ENCODE measurements at regions not wholly inside any gene's neighbourhood (a gene's known extent, or its start where the extent isn't known, plus 50 kb on each side); places are given as distances from the start of the nearest gene placed in this dataset.

DNA sequence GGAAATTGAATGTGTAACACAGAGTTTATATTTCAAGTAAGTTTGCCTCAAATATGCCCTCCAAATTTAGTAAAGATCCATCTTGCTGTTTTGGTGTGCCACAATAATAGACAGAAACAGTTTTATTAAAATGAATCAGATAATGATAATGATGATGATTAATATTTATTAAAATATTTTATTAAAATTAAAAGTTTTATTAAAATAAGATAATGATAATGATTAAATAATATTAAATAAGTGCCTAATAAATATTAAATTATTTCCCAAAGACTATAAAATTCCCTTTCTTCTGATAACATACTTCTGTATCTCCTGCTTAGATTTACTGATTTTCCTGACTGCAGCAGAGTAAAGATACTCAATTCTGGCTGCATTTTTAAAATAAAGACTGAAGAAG lies 134.5 kb downstream of the PRDM13 start:
- no peaks in the 10 kb centered on the region for H3K9me3 ChIP-seq (ENCODE audit: control insufficient read depth, low read length)
- no peak for ATAC-seq
- H3K27me3 ChIP-seq (ENCODE audit: control insufficient read depth, insufficient read depth), result peaks cover 2% of the 10 kb centered on the region
- no peak overlapping the region for H3K4me3 ChIP-seq (ENCODE audit: low read length)
- intact Hi-C loops (cut with DNase I), result loop anchor here in 3 of 4 donors (10.0 kb wide), 2 partner anchors 146 to 276 kb away; no protein-coding TSS in a partner anchor
- H3K4me1 ChIP-seq (ENCODE audit: control insufficient read depth, insufficient read depth, low read length), result no peaks in the 10 kb centered on the region
- no peak overlapping the region for H3K27ac ChIP-seq (ENCODE audit: low read length)
- no peak for DNase-seq

- WGBS, result 78% methylated on average over 2 of the region's 2 CpGs
- no peaks in the 10 kb centered on the region for H3K9me3 ChIP-seq (ENCODE audit: control insufficient read depth, low read length)
Measured at GRCh38 chr6:99743647-99744046, 137.0 kb downstream of the PRDM13 start.

GRCh38 chr6:99745651-99746050 lies 139.0 kb downstream of the PRDM13 start:
- DNase-seq (no peak), ATAC-seq (no peak)
- Histone ChIP-seq H3K27me3 (ENCODE audit: control insufficient read depth, insufficient read depth) (no peaks in the 10 kb centered on the region), H3K9me3 (ENCODE audit: control insufficient read depth, low read length) (no peaks in the 10 kb centered on the region), H3K4me1 (ENCODE audit: control insufficient read depth, insufficient read depth, low read length) (no peaks in the 10 kb centered on the region), H3K27ac (ENCODE audit: low read length) (no peak overlapping the region), H3K4me3 (ENCODE audit: low read length) (no peak overlapping the region)
- intact Hi-C loops (cut with DNase I), result loop anchor here (5.0 to 10.0 kb wide), 3 partner anchors 151 to 281 kb away; no protein-coding TSS in a partner anchor
- 27% methylated on average over 2 of the region's 2 CpGs for WGBS

More at GRCh38 chr6:99743647-99744046, 137.0 kb downstream of the PRDM13 start:
- ATAC-seq (no peak), DNase-seq (no peak)
- intact Hi-C loops (cut with DNase I), result loop anchor here in 3 of 4 donors (10.0 kb wide), 2 partner anchors 149 to 279 kb away; no protein-coding TSS in a partner anchor
- peaks cover 2% of the 10 kb centered on the region for H3K27me3 ChIP-seq (ENCODE audit: control insufficient read depth, insufficient read depth)
- H3K27ac ChIP-seq (ENCODE audit: low read length), result no peak overlapping the region
- H3K4me3 ChIP-seq (ENCODE audit: low read length), result no peak overlapping the region
- no peaks in the 10 kb centered on the region for H3K4me1 ChIP-seq (ENCODE audit: control insufficient read depth, insufficient read depth, low read length)

- no peak overlapping the region for H3K4me3 ChIP-seq (ENCODE audit: low read length)
- 0% methylated on average over 6 of the region's 6 CpGs for WGBS
- H3K9me3 ChIP-seq (ENCODE audit: control insufficient read depth, low read length), result no peaks in the 10 kb centered on the region
- intact Hi-C loops (cut with DNase I), result loop anchor here (5.0 to 10.0 kb wide), 3 partner anchors 152 to 282 kb away; no protein-coding TSS in a partner anchor
- H3K4me1 ChIP-seq (ENCODE audit: control insufficient read depth, insufficient read depth, low read length), result no peaks in the 10 kb centered on the region
- peak; percentile 16 to 37 (median 34) for DNase-seq
- H3K27me3 ChIP-seq (ENCODE audit: control insufficient read depth, insufficient read depth), result no peaks in the 10 kb centered on the region
- no peak overlapping the region for H3K27ac ChIP-seq (ENCODE audit: low read length)
- ATAC-seq, result peak; percentile 71 to 79
Measured at GRCh38 chr6:99746261-99746895, 139.7 kb downstream of the PRDM13 start.

DNA sequence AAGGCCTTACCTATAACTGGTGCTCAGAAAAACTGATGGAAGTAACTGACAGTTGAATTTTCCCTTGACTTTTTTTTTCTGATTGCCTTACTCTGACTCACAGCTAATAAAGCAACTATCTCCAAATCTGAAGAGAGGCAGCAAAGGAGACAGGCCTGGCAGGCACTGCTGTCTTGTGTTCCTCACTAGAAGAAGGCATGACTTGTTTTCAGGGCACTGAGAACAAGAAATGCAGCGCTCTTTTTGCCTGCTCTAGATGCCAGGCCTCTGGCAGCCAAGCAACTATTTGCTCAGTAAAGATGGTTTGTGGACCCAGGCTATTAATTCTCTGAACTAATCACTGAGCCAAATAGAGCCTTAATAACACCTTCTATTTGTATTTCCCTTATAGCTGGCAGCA lies 155.1 kb downstream of the PRDM13 start:
- no peaks in the 10 kb centered on the region for H3K9me3 ChIP-seq (ENCODE audit: control insufficient read depth, low read length)
- no peaks in the 10 kb centered on the region for H3K27me3 ChIP-seq (ENCODE audit: control insufficient read depth, insufficient read depth)
- no peak for ATAC-seq
- 69% methylated on average over 1 of the region's 1 CpG for WGBS
- no peak overlapping the region for H3K27ac ChIP-seq (ENCODE audit: low read length)
- no peaks in the 10 kb centered on the region for H3K4me1 ChIP-seq (ENCODE audit: control insufficient read depth, insufficient read depth, low read length)
- no peak overlapping the region for H3K4me3 ChIP-seq (ENCODE audit: low read length)
- intact Hi-C loops (cut with DNase I), result no loop called here
- no peak for DNase-seq

GRCh38 chr6:99768166-99768565 lies 161.5 kb downstream of the PRDM13 start:
- Histone ChIP-seq H3K4me3 (ENCODE audit: low read length) (no peak overlapping the region), H3K4me1 (ENCODE audit: control insufficient read depth, insufficient read depth, low read length) (no peaks in the 10 kb centered on the region), H3K27me3 (ENCODE audit: control insufficient read depth, insufficient read depth) (no peaks in the 10 kb centered on the region), H3K27ac (ENCODE audit: low read length) (no peak overlapping the region), H3K9me3 (ENCODE audit: control insufficient read depth, low read length) (no peaks in the 10 kb centered on the region)
- intact Hi-C loops (cut with DNase I), result no loop called here
- no peak for ATAC-seq
- no peak for DNase-seq
- 78% methylated on average over 1 of the region's 1 CpG for WGBS

GRCh38 chr6:99779631-99780555 lies 173.3 kb downstream of the PRDM13 start:
- no peak overlapping the region for H3K27ac ChIP-seq (ENCODE audit: low read length)
- WGBS, result 86% methylated on average over 9 of the region's 9 CpGs
- no peak overlapping the region for H3K4me3 ChIP-seq (ENCODE audit: low read length)
- DNase-seq (peak in 1 of 3 donors; percentile 35), ATAC-seq (no peak)
- H3K27me3 ChIP-seq (ENCODE audit: control insufficient read depth, insufficient read depth), result no peaks in the 10 kb centered on the region
- intact Hi-C loops (cut with DNase I), result no loop called here
- no peaks in the 10 kb centered on the region for H3K4me1 ChIP-seq (ENCODE audit: control insufficient read depth, insufficient read depth, low read length)
- no peaks in the 10 kb centered on the region for H3K9me3 ChIP-seq (ENCODE audit: control insufficient read depth, low read length)

- no peaks in the 10 kb centered on the region for H3K27me3 ChIP-seq (ENCODE audit: control insufficient read depth, insufficient read depth)
- H3K4me3 ChIP-seq (ENCODE audit: low read length), result no peak overlapping the region
- no peaks in the 10 kb centered on the region for H3K4me1 ChIP-seq (ENCODE audit: control insufficient read depth, insufficient read depth, low read length)
- 89% methylated on average over 3 of the region's 3 CpGs for WGBS
- intact Hi-C loops (cut with DNase I), result no loop called here
- no peak for ATAC-seq
- H3K27ac ChIP-seq (ENCODE audit: low read length), result no peak overlapping the region
- DNase-seq, result no peak
- H3K9me3 ChIP-seq (ENCODE audit: control insufficient read depth, low read length), result no peaks in the 10 kb centered on the region
Measured at GRCh38 chr6:99780556-99780885, 173.9 kb downstream of the PRDM13 start.

DNA sequence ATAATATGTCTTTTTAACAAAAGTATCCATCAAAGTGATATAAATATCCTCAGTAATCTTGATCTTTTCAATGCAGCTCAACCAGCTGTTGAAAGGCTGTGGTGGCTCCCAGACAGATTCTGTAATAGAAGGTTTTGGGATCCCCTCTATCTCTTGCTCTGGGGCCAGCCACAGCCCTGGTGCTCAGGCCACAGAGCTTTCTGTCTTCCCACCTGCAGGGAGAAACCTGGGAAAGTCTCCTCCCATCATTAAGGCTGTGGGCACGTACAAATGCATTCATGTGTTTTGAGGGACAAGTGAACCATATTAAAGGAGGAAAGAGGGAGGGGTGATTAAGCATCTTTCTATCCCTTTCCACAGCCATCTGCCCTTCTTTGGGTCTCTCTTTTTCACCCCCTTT lies 183.1 kb downstream of the PRDM13 start:
- H3K4me1 ChIP-seq (ENCODE audit: control insufficient read depth, insufficient read depth, low read length), result no peaks in the 10 kb centered on the region
- no peaks in the 10 kb centered on the region for H3K27me3 ChIP-seq (ENCODE audit: control insufficient read depth, insufficient read depth)
- no peak for ATAC-seq
- intact Hi-C loops (cut with DNase I), result no loop called here
- 26% methylated on average over 1 of the region's 1 CpG for WGBS
- H3K27ac ChIP-seq (ENCODE audit: low read length), result no peak overlapping the region
- H3K4me3 ChIP-seq (ENCODE audit: low read length), result no peak overlapping the region
- H3K9me3 ChIP-seq (ENCODE audit: control insufficient read depth, low read length), result no peaks in the 10 kb centered on the region
- DNase-seq, result no peak

- no peak overlapping the region for H3K27ac ChIP-seq (ENCODE audit: low read length)
- ATAC-seq, result no peak
Measured at GRCh38 chr6:99790679-99791078, 184.0 kb downstream of the PRDM13 start.

GRCh38 chr6:99801805-99802204 lies 192.2 kb downstream of the MCHR2 start:
- intact Hi-C loops (cut with DNase I), result no loop called here
- Histone ChIP-seq H3K9me3 (ENCODE audit: control insufficient read depth, low read length) (no peaks in the 10 kb centered on the region), H3K27ac (ENCODE audit: low read length) (no peak overlapping the region), H3K27me3 (ENCODE audit: control insufficient read depth, insufficient read depth) (no peaks in the 10 kb centered on the region), H3K4me1 (ENCODE audit: control insufficient read depth, insufficient read depth, low read length) (no peaks in the 10 kb centered on the region), H3K4me3 (ENCODE audit: low read length) (no peak overlapping the region)
- ATAC-seq (no peak), DNase-seq (no peak)
- 95% methylated on average over 1 of the region's 1 CpG for WGBS

More at GRCh38 chr6:99790679-99791078, 184.0 kb downstream of the PRDM13 start:
- no peak overlapping the region for H3K4me3 ChIP-seq (ENCODE audit: low read length)
- intact Hi-C loops (cut with DNase I), result no loop called here
- no peak for DNase-seq
- H3K4me1 ChIP-seq (ENCODE audit: control insufficient read depth, insufficient read depth, low read length), result no peaks in the 10 kb centered on the region
- no peaks in the 10 kb centered on the region for H3K9me3 ChIP-seq (ENCODE audit: control insufficient read depth, low read length)
- H3K27me3 ChIP-seq (ENCODE audit: control insufficient read depth, insufficient read depth), result no peaks in the 10 kb centered on the region
